ENCODE measurements at regions not wholly inside any gene's neighbourhood (a gene's known extent, or its start where the extent isn't known, plus 50 kb on each side); places are given as distances from the start of the nearest gene placed in this dataset.

- intact Hi-C loops (cut with DNase I) = no loop called here
- TF ChIP-seq CTCF (IDR thresholded peaks at IDR 0.05) = no peak
- TF ChIP-seq POLR2A (IDR thresholded peaks at IDR 0.05) = no peak
- no peaks in the 10 kb centered on the region for H3K9me3 ChIP-seq
- 80 to 83% methylated on average over 1 of the region's 1 CpG for WGBS, 2 donors
- H3K27me3 ChIP-seq = no peaks in the 10 kb centered on the region
- no peaks in the 10 kb centered on the region for H3K36me3 ChIP-seq
- H3K27ac ChIP-seq = no peak overlapping the region
- no peaks in the 10 kb centered on the region for H3K4me1 ChIP-seq
- H3K4me3 ChIP-seq = no peak overlapping the region
- no peak for DNase-seq
These were observed 976.0 kb downstream of the ROBO2 start for GRCh38 chr3:78015856-78016255.

GRCh38 chr3:78021710-78022109 is 981.8 kb downstream of the ROBO2 start:
- H3K4me3 ChIP-seq = no peak overlapping the region
- no peak for DNase-seq
- H3K27me3 ChIP-seq = no peaks in the 10 kb centered on the region
- no peaks in the 10 kb centered on the region for H3K36me3 ChIP-seq
- no peak overlapping the region for H3K27ac ChIP-seq
- WGBS, 2 donors = 71 to 73% methylated on average over 3 of the region's 3 CpGs
- intact Hi-C loops (cut with DNase I) = no loop called here
- H3K4me1 ChIP-seq = no peaks in the 10 kb centered on the region
- TF ChIP-seq CTCF (IDR thresholded peaks at IDR 0.05) (no peak), POLR2A (IDR thresholded peaks at IDR 0.05) (no peak)
- no peaks in the 10 kb centered on the region for H3K9me3 ChIP-seq

GRCh38 chr3:78022232-78022631 is 982.3 kb downstream of the ROBO2 start:
- no peak overlapping the region for H3K27ac ChIP-seq
- intact Hi-C loops (cut with DNase I) = no loop called here
- no peak for TF ChIP-seq POLR2A (IDR thresholded peaks at IDR 0.05)
- no peak for TF ChIP-seq CTCF (IDR thresholded peaks at IDR 0.05)
- DNase-seq = no peak
- no peaks in the 10 kb centered on the region for H3K4me1 ChIP-seq
- WGBS, 2 donors = 45 to 68% methylated on average over 5 of the region's 5 CpGs
- no peaks in the 10 kb centered on the region for H3K36me3 ChIP-seq
- no peak overlapping the region for H3K4me3 ChIP-seq
- no peaks in the 10 kb centered on the region for H3K27me3 ChIP-seq
- no peaks in the 10 kb centered on the region for H3K9me3 ChIP-seq

- Histone ChIP-seq H3K4me1 (no peaks in the 10 kb centered on the region), H3K36me3 (no peaks in the 10 kb centered on the region), H3K4me3 (no peak overlapping the region), H3K9me3 (no peaks in the 10 kb centered on the region), H3K27me3 (no peaks in the 10 kb centered on the region), H3K27ac (no peak overlapping the region)
- WGBS, 2 donors = 97 to 100% methylated on average over 3 of the region's 3 CpGs
- no peak for DNase-seq
- no peak for TF ChIP-seq POLR2A (IDR thresholded peaks at IDR 0.05)
- TF ChIP-seq CTCF (IDR thresholded peaks at IDR 0.05) = no peak
- intact Hi-C loops (cut with DNase I) = no loop called here
These were observed 983.4 kb downstream of the ROBO2 start for GRCh38 chr3:78023257-78023656.

GRCh38 chr3:78025916-78026315 is 986.0 kb downstream of the ROBO2 start:
- Histone ChIP-seq H3K9me3 (peaks cover 0 to 7% (median 0%) of the 10 kb centered on the region in 3 donors), H3K4me1 (no peaks in the 10 kb centered on the region), H3K27me3 (no peaks in the 10 kb centered on the region), H3K4me3 (no peak overlapping the region), H3K36me3 (no peaks in the 10 kb centered on the region), H3K27ac (no peak overlapping the region)
- WGBS, 2 donors = 72 to 85% methylated on average over 5 of the region's 5 CpGs
- intact Hi-C loops (cut with DNase I) = no loop called here
- no peak for DNase-seq
- TF ChIP-seq CTCF (IDR thresholded peaks at IDR 0.05) (no peak), POLR2A (IDR thresholded peaks at IDR 0.05) (no peak)

All from esophagus squamous epithelium (tissue), 5 donors.